Colonic mucosa (tissue), 4 donors: ENCODE measurements at regions not wholly inside any gene's neighbourhood (a gene's known extent, or its start where the extent isn't known, plus 50 kb on each side); places are given as distances from the start of the nearest gene placed in this dataset.

Experiments
- DNase-seq: peaks from one replicate; pipeline ENCODE4 v3.0.0-alpha.2; 2020
- H3K27ac ChIP-seq: fragments of 200-600 bp; one replicate; pipeline ENCODE4 v1.8.0; 2021
- H3K27me3 ChIP-seq: fragments of 200-600 bp; one replicate; pipeline ENCODE4 v1.8.0; 2021
- H3K36me3 ChIP-seq: fragments of 200-600 bp; one replicate; pipeline ENCODE4 v1.8.0; 2021
- H3K4me1 ChIP-seq: fragments of 200-600 bp; one replicate; pipeline ENCODE4 v1.8.0; 2021; ENCODE audit warnings: mild to moderate bottlenecking
- H3K4me3 ChIP-seq: fragments of 200-600 bp; one replicate; pipeline ENCODE4 v1.8.0; 2021
- H3K9ac ChIP-seq, 2 donors: one replicate each; pipeline ENCODE4 v1.7.0; 2013; ENCODE audit warnings: control low read depth in 2 of 2, low read depth in 2 of 2, low read length in 2 of 2
- H3K9me3 ChIP-seq: fragments of 200-600 bp; one replicate; pipeline ENCODE4 v1.8.0; 2021
- CTCF ChIP-seq: fragments of 200-600 bp; IDR thresholded peaks from one replicate; pipeline ENCODE4 v1.8.0; 2022; ENCODE audit warnings: antibody characterized with exemption, mild to moderate bottlenecking
- intact Hi-C: fragments of 100-400 bp; cut with DNase I; formaldehyde crosslinking; loops from one replicate; pipeline ENCODE4 v1.14.1; 2022
- donor health status: healthy.
- donor health status: DM: no; HTN: no; CAD: no.
- donor health status: DM: no; HTN: no; CAD: no.

- intact Hi-C loops = loop anchor here (10.0 kb wide), 1 partner anchor 460 kb away; no protein-coding TSS in a partner anchor
- DNase-seq = no peak
- Histone ChIP-seq H3K9me3 (no peaks in the 10 kb centered on the region), H3K36me3 (no peaks in the 10 kb centered on the region), H3K27ac (no peak overlapping the region), H3K9ac (no peak overlapping the region), H3K4me3 (no peak overlapping the region), H3K27me3 (no peaks in the 10 kb centered on the region), H3K4me1 (no peaks in the 10 kb centered on the region)
- no peak for TF ChIP-seq CTCF
Observed at GRCh38 chr11:28704801-28705200, 596.6 kb downstream of the METTL15 start.

- intact Hi-C loops = loop anchor here (10.0 kb wide), 1 partner anchor 461 kb away; no protein-coding TSS in a partner anchor
- Histone ChIP-seq H3K9ac (no peak overlapping the region), H3K27me3 (no peaks in the 10 kb centered on the region), H3K4me1 (no peaks in the 10 kb centered on the region), H3K9me3 (no peaks in the 10 kb centered on the region), H3K36me3 (no peaks in the 10 kb centered on the region), H3K27ac (no peak overlapping the region), H3K4me3 (no peak overlapping the region)
- no peak for TF ChIP-seq CTCF
- DNase-seq = no peak
Observed at GRCh38 chr11:28703371-28703770, 595.2 kb downstream of the METTL15 start.

GRCh38 chr11:28702871-28703270 lies 594.7 kb downstream of the METTL15 start:
- no peak for TF ChIP-seq CTCF
- Histone ChIP-seq H3K9ac (no peak overlapping the region), H3K4me3 (no peak overlapping the region), H3K36me3 (no peaks in the 10 kb centered on the region), H3K27ac (no peak overlapping the region), H3K9me3 (no peaks in the 10 kb centered on the region), H3K27me3 (no peaks in the 10 kb centered on the region), H3K4me1 (no peaks in the 10 kb centered on the region)
- DNase-seq = no peak
- intact Hi-C loops = loop anchor here (10.0 kb wide), 1 partner anchor 462 kb away; no protein-coding TSS in a partner anchor

GRCh38 chr11:28702450-28702790 lies 594.2 kb downstream of the METTL15 start:
- Histone ChIP-seq H3K27me3 (no peaks in the 10 kb centered on the region), H3K9ac (no peak overlapping the region), H3K9me3 (no peaks in the 10 kb centered on the region), H3K4me3 (no peak overlapping the region), H3K4me1 (no peaks in the 10 kb centered on the region), H3K36me3 (no peaks in the 10 kb centered on the region), H3K27ac (no peak overlapping the region)
- DNase-seq = no peak
- no peak for TF ChIP-seq CTCF
- intact Hi-C loops = loop anchor here (10.0 kb wide), 1 partner anchor 462 kb away; no protein-coding TSS in a partner anchor

- Histone ChIP-seq H3K4me1 (no peaks in the 10 kb centered on the region), H3K4me3 (no peak overlapping the region), H3K9me3 (no peaks in the 10 kb centered on the region), H3K27me3 (no peaks in the 10 kb centered on the region), H3K36me3 (no peaks in the 10 kb centered on the region), H3K9ac (no peak overlapping the region), H3K27ac (no peak overlapping the region)
- DNase-seq = no peak
- intact Hi-C loops = loop anchor here (10.0 kb wide), 1 partner anchor 463 kb away; no protein-coding TSS in a partner anchor
- no peak for TF ChIP-seq CTCF
Observed at GRCh38 chr11:28701760-28702449, 593.7 kb downstream of the METTL15 start.
